ENCODE measurements at regions not wholly inside any gene's neighbourhood (a gene's known extent, or its start where the extent isn't known, plus 50 kb on each side); places are given as distances from the start of the nearest gene placed in this dataset.

DNA sequence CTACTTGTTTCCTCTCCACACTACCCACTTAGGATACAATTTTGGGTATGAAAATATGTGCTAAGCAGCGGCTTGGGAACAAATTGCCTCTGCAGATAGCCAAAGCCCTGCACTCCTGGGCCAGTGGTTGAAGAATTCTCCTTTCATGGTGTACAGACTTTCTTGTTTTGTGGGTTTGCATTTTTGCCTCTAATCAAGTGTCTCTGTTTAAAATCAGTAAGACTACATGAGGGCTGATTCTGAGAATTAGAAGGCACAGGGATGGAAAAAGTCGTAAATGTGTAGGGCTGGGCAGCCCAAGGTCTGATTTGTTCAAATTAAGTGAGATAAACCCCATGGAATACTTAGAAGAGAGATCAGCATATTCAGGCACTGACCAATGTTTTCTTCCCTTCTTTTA lies 103.7 kb upstream of the CD180 start:
- Histone ChIP-seq H3K9me3 (ENCODE audit: control insufficient read depth in 5 of 5, low read length in 5 of 5) (no peaks in the 10 kb centered on the region), H3K36me3 (ENCODE audit: control insufficient read depth in 5 of 5, insufficient read depth in 5 of 5, low read length in 5 of 5) (no peaks in the 10 kb centered on the region), H3K4me1 (ENCODE audit: control insufficient read depth in 5 of 5, insufficient read depth in 5 of 5, low read length in 5 of 5) (peaks cover 2 to 34% (median 20%) of the 10 kb centered on the region in 5 donors), H3K27ac (ENCODE audit: low read depth, low read length) (no peak overlapping the region), H3K27me3 (ENCODE audit: control insufficient read depth in 5 of 5, insufficient read depth in 4 of 5, low read length in 5 of 5) (no peaks in the 10 kb centered on the region), H3K9ac (ENCODE audit: low read length in 5 of 5) (no peak overlapping the region), H3K4me3 (ENCODE audit: low read depth in 1 of 5, low read length in 5 of 5) (no peak overlapping the region)

DNA sequence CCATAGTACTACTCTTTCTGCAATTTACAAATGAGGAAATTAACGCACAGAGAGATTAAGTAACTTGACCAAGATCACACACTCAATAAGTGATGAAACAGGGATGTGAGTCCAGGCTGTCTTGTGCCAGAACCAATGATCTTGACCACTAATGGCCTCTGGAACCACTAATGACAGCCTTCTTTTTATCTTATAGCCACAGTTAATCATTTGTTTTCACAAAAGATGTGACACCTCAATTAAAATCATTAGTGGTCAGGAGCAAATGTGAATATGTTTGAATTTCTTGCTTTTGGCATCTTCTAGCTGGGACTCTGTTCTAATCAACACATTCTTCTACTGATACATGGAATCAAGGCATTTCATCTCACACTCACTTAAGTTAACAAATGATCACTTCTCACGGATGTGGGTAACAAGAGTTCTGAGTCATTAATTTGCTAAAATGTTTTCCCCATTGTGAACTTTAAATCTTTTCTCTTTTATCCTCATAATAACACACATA lies 102.7 kb upstream of the CD180 start:
- Histone ChIP-seq H3K4me3 (ENCODE audit: low read depth in 1 of 5, low read length in 5 of 5) (no peak overlapping the region), H3K27ac (ENCODE audit: low read depth, low read length) (no peak overlapping the region), H3K36me3 (ENCODE audit: control insufficient read depth in 5 of 5, insufficient read depth in 5 of 5, low read length in 5 of 5) (no peaks in the 10 kb centered on the region), H3K27me3 (ENCODE audit: control insufficient read depth in 5 of 5, insufficient read depth in 4 of 5, low read length in 5 of 5) (no peaks in the 10 kb centered on the region), H3K9me3 (ENCODE audit: control insufficient read depth in 5 of 5, low read length in 5 of 5) (no peaks in the 10 kb centered on the region), H3K4me1 (ENCODE audit: control insufficient read depth in 5 of 5, insufficient read depth in 5 of 5, low read length in 5 of 5) (peaks cover 2 to 24% (median 12%) of the 10 kb centered on the region in 5 donors), H3K9ac (ENCODE audit: low read length in 5 of 5) (no peak overlapping the region)

DNA sequence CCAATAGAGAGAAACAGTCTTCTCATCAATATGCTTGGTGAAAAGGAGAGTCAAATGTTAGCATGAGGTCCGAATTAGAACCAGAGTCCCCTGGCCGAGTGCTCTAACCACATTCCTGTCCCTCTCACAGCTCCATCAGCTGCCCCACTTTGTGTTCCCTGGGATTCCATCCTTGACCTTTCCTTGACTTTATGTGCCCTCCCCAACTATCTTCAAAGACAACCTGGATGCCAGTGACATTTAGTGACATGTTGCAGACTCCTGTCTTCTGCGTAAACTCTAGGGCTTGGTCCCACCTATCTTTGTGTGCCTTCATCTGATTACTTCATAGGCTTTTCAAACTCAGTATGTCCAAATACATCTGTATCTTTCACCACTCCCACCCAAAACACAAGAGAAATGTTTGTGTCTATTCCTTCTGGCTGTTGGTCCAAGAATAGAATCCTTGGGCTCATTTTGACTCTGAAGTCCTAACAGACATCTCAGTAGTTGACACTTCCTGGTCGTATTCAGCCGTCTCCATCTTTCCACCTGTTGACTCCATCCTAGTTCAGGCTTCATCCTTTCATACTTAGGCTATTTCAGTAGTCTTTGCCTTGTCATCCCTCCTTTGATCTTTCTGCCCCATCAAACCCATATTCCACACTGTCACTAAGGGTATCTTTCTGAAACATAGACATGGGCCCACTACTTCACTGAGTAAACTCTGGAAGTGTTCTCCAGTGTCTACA lies 101.4 kb upstream of the CD180 start:
- no peaks in the 10 kb centered on the region for H3K9me3 ChIP-seq (ENCODE audit: control insufficient read depth in 5 of 5, low read length in 5 of 5)
- H3K27ac ChIP-seq (ENCODE audit: low read depth, low read length), result no peak overlapping the region
- no peak overlapping the region for H3K4me3 ChIP-seq (ENCODE audit: low read depth in 1 of 5, low read length in 5 of 5)
- peaks cover 2 to 18% (median 12%) of the 10 kb centered on the region in 5 donors for H3K4me1 ChIP-seq (ENCODE audit: control insufficient read depth in 5 of 5, insufficient read depth in 5 of 5, low read length in 5 of 5)
- H3K36me3 ChIP-seq (ENCODE audit: control insufficient read depth in 5 of 5, insufficient read depth in 5 of 5, low read length in 5 of 5), result no peaks in the 10 kb centered on the region
- H3K27me3 ChIP-seq (ENCODE audit: control insufficient read depth in 5 of 5, insufficient read depth in 4 of 5, low read length in 5 of 5), result no peaks in the 10 kb centered on the region
- H3K9ac ChIP-seq (ENCODE audit: low read length in 5 of 5), result no peak overlapping the region

DNA sequence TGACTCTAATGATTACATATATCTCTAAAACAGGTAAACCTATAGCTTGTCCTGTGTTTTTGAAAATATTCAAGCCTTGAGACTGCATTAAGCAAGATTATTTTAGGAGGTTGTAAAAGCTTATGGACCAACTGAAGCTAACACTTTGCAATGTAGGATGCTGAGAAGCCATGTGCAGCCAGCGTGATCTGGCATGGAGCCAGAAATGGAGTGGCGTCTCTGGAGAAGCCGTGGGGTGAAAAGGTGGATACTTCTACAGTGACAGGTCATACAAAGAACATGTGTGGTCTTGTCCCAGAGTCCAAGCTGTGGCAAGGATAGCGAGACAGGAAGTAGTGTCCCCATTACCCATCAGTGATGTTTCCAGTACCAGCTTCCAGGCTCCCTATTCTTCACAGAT lies 100.8 kb upstream of the CD180 start:
- Histone ChIP-seq H3K27ac (ENCODE audit: low read depth, low read length) (no peak overlapping the region), H3K9me3 (ENCODE audit: control insufficient read depth in 5 of 5, low read length in 5 of 5) (no peaks in the 10 kb centered on the region), H3K9ac (ENCODE audit: low read length in 5 of 5) (no peak overlapping the region), H3K36me3 (ENCODE audit: control insufficient read depth in 5 of 5, insufficient read depth in 5 of 5, low read length in 5 of 5) (no peaks in the 10 kb centered on the region), H3K27me3 (ENCODE audit: control insufficient read depth in 5 of 5, insufficient read depth in 4 of 5, low read length in 5 of 5) (no peaks in the 10 kb centered on the region), H3K4me1 (ENCODE audit: control insufficient read depth in 5 of 5, insufficient read depth in 5 of 5, low read length in 5 of 5) (peaks cover 2 to 21% (median 12%) of the 10 kb centered on the region in 5 donors), H3K4me3 (ENCODE audit: low read depth in 1 of 5, low read length in 5 of 5) (no peak overlapping the region)

DNA sequence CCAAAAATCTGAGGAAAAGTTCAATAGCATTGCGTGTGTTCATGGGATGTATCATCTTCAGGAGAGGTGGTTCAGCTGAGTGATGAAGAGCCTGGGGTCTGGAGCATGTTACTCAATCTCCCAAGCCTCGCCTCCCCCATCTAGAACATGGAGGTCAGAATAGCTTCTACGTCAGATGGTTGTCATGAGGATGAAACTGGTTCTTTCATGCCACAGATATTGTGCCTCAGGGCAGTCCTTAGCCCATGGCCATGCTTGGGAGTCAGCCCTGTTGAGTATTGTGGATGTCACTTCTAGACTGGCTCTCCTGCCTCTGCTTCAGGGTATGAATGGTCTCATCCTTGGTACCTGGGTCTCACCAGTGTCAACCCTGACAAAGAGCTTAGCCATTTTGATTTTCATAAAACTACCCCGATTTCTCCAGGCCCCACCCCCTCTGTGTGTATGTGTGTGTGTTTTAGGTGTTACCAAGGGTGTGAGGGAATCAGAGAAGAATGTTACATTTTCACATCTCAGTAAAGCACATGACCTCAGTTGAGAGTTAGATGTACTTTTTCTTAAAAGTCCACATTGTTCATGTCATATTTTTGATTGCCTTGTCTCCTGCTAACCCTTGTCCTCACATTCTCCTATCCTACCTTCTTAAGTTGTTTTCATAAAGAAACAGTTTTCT lies 97.8 kb upstream of the CD180 start:
- H3K27ac ChIP-seq (ENCODE audit: low read depth, low read length), result no peak overlapping the region
- H3K4me1 ChIP-seq (ENCODE audit: control insufficient read depth in 5 of 5, insufficient read depth in 5 of 5, low read length in 5 of 5), result peaks cover 0 to 30% (median 16%) of the 10 kb centered on the region in 5 donors
- H3K9me3 ChIP-seq (ENCODE audit: control insufficient read depth in 5 of 5, low read length in 5 of 5), result no peaks in the 10 kb centered on the region
- H3K27me3 ChIP-seq (ENCODE audit: control insufficient read depth in 5 of 5, insufficient read depth in 4 of 5, low read length in 5 of 5), result no peaks in the 10 kb centered on the region
- H3K4me3 ChIP-seq (ENCODE audit: low read depth in 1 of 5, low read length in 5 of 5), result no peak overlapping the region
- no peak overlapping the region for H3K9ac ChIP-seq (ENCODE audit: low read length in 5 of 5)
- H3K36me3 ChIP-seq (ENCODE audit: control insufficient read depth in 5 of 5, insufficient read depth in 5 of 5, low read length in 5 of 5), result no peaks in the 10 kb centered on the region

DNA sequence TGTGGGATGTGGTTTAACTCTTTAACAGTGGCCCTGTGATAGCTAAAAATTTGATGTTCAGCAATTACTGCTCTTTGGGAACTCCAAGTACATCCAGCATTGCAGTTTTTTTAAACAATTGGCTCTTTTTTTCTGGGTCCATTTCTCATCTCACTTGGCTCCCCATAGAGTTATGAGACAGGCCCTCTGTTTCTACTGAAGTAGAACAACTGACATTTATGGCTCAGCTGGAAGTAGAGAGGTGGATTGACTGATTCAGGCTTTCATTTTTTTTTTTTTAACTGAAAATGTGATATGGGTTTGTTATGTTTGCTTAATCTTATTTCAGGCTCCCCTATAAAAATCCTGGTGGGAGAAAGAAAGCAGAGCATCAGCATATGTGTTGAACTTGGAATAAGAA lies 96.6 kb upstream of the CD180 start:
- Histone ChIP-seq H3K36me3 (ENCODE audit: control insufficient read depth in 5 of 5, insufficient read depth in 5 of 5, low read length in 5 of 5) (no peaks in the 10 kb centered on the region), H3K9ac (ENCODE audit: low read length in 5 of 5) (no peak overlapping the region), H3K4me3 (ENCODE audit: low read depth in 1 of 5, low read length in 5 of 5) (no peak overlapping the region), H3K27me3 (ENCODE audit: control insufficient read depth in 5 of 5, insufficient read depth in 4 of 5, low read length in 5 of 5) (no peaks in the 10 kb centered on the region), H3K27ac (ENCODE audit: low read depth, low read length) (no peak overlapping the region), H3K9me3 (ENCODE audit: control insufficient read depth in 5 of 5, low read length in 5 of 5) (no peaks in the 10 kb centered on the region), H3K4me1 (ENCODE audit: control insufficient read depth in 5 of 5, insufficient read depth in 5 of 5, low read length in 5 of 5) (peaks cover 0 to 40% (median 25%) of the 10 kb centered on the region in 5 donors)

DNA sequence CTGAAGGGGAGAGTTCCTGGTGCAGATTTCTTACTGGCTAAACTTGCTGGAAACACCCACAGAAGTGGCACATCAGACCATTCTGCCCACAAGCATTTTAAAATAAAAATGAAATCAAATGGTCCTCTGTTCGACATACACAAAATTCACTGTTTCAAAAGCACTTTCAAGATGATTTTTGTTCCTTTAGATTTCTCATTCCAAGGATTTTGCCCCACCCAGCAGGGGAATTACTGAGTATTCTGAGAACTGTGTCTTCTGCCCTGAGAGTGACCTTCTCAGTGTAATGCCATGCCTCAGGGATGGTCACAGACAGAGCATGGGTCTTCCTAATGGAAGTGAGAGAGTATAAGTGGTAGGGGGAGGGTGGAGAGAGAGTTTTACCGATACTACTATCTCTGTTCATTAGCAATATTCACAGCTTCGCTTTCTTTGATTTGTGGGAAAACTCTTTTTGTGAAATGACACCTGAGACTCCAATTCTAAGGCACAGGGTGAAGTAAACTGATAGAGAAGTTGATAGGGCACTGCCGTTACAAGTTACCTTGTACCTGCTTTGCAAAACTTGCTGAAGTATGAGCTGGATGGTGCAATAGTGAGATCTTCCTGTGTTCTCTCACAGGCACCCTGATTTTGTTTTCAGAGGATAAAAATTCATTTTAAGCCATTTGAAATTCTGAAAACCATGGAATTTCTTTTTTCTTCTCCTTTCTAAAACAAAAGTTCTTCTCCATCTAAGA lies 95.8 kb upstream of the CD180 start:
- no peaks in the 10 kb centered on the region for H3K27me3 ChIP-seq (ENCODE audit: control insufficient read depth in 5 of 5, insufficient read depth in 4 of 5, low read length in 5 of 5)
- H3K36me3 ChIP-seq (ENCODE audit: control insufficient read depth in 5 of 5, insufficient read depth in 5 of 5, low read length in 5 of 5), result no peaks in the 10 kb centered on the region
- no peak overlapping the region for H3K4me3 ChIP-seq (ENCODE audit: low read depth in 1 of 5, low read length in 5 of 5)
- no peak overlapping the region for H3K9ac ChIP-seq (ENCODE audit: low read length in 5 of 5)
- H3K4me1 ChIP-seq (ENCODE audit: control insufficient read depth in 5 of 5, insufficient read depth in 5 of 5, low read length in 5 of 5), result peaks cover 0 to 45% (median 30%) of the 10 kb centered on the region in 5 donors
- H3K27ac ChIP-seq (ENCODE audit: low read depth, low read length), result no peak overlapping the region
- H3K9me3 ChIP-seq (ENCODE audit: control insufficient read depth in 5 of 5, low read length in 5 of 5), result no peaks in the 10 kb centered on the region

DNA sequence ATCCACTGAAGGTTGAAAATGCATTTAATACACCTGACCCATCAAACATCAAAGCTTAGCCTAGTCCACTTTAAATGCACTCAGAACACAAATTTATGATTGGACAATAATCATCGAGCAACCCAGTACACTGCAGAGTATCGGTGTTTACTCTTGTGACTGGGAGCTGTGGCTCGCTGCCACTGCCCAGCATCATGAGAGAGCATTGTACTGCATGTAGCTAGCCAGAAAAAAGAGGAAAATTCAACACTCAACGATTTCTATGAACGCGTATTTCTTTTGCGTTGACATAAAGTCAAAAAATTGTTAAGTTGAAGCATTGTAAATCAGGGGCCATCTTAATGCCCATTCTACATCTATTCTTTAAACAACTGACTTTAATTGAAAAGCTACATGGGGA lies 95.1 kb upstream of the CD180 start:
- H3K27me3 ChIP-seq (ENCODE audit: control insufficient read depth in 5 of 5, insufficient read depth in 4 of 5, low read length in 5 of 5), result no peaks in the 10 kb centered on the region
- H3K27ac ChIP-seq (ENCODE audit: low read depth, low read length), result no peak overlapping the region
- no peak overlapping the region for H3K4me3 ChIP-seq (ENCODE audit: low read depth in 1 of 5, low read length in 5 of 5)
- H3K4me1 ChIP-seq (ENCODE audit: control insufficient read depth in 5 of 5, insufficient read depth in 5 of 5, low read length in 5 of 5), result peaks cover 0 to 45% (median 30%) of the 10 kb centered on the region in 5 donors
- no peak overlapping the region for H3K9ac ChIP-seq (ENCODE audit: low read length in 5 of 5)
- no peaks in the 10 kb centered on the region for H3K36me3 ChIP-seq (ENCODE audit: control insufficient read depth in 5 of 5, insufficient read depth in 5 of 5, low read length in 5 of 5)
- no peaks in the 10 kb centered on the region for H3K9me3 ChIP-seq (ENCODE audit: control insufficient read depth in 5 of 5, low read length in 5 of 5)

DNA sequence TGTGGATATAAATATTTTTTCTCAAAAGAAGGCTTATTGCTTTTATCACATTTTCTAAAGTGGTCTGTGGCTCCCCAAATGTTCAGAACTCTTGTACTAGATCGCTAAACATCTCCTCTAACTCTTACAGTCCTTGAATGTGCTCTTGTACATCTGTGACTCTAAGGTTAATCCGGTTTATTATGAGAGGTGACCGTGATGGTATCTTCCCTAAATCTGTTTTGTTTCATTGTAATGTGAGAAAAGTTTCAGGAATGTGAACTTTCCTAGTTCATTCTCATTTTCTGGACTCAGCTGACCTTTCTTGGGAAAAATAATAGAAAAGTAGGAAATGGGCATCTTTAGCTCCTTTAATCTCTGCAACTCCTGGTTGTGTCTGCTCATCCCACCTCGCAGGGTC lies 94.5 kb upstream of the CD180 start:
- Histone ChIP-seq H3K9me3 (ENCODE audit: control insufficient read depth in 5 of 5, low read length in 5 of 5) (no peaks in the 10 kb centered on the region), H3K36me3 (ENCODE audit: control insufficient read depth in 5 of 5, insufficient read depth in 5 of 5, low read length in 5 of 5) (no peaks in the 10 kb centered on the region), H3K27me3 (ENCODE audit: control insufficient read depth in 5 of 5, insufficient read depth in 4 of 5, low read length in 5 of 5) (no peaks in the 10 kb centered on the region), H3K4me3 (ENCODE audit: low read depth in 1 of 5, low read length in 5 of 5) (no peak overlapping the region), H3K4me1 (ENCODE audit: control insufficient read depth in 5 of 5, insufficient read depth in 5 of 5, low read length in 5 of 5) (peaks cover 0 to 45% (median 30%) of the 10 kb centered on the region in 5 donors), H3K9ac (ENCODE audit: low read length in 5 of 5) (no peak overlapping the region), H3K27ac (ENCODE audit: low read depth, low read length) (no peak overlapping the region)

DNA sequence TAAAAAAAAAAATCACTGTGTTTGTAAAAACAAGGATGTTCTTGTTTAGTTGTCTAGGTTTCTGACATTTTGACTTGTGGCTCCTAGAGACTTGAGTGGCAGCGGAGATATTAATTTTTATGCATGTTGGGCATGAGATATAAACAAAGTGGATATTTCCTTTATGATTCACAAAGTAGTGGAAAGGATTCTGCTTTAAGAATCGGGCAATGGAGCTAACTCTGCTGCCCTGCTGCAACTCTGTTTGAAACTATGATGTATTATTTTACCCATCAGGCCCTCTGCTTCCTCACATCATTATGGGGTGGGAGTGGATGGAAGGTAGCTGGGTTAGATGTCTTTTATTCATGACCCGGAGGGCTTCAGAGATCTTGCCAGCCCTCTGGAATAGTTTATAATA lies 94.1 kb upstream of the CD180 start:
- H3K27me3 ChIP-seq (ENCODE audit: control insufficient read depth in 5 of 5, insufficient read depth in 4 of 5, low read length in 5 of 5), result no peaks in the 10 kb centered on the region
- no peak overlapping the region for H3K27ac ChIP-seq (ENCODE audit: low read depth, low read length)
- peaks cover 0 to 45% (median 30%) of the 10 kb centered on the region in 5 donors for H3K4me1 ChIP-seq (ENCODE audit: control insufficient read depth in 5 of 5, insufficient read depth in 5 of 5, low read length in 5 of 5)
- H3K36me3 ChIP-seq (ENCODE audit: control insufficient read depth in 5 of 5, insufficient read depth in 5 of 5, low read length in 5 of 5), result no peaks in the 10 kb centered on the region
- H3K4me3 ChIP-seq (ENCODE audit: low read depth in 1 of 5, low read length in 5 of 5), result no peak overlapping the region
- H3K9ac ChIP-seq (ENCODE audit: low read length in 5 of 5), result no peak overlapping the region
- no peaks in the 10 kb centered on the region for H3K9me3 ChIP-seq (ENCODE audit: control insufficient read depth in 5 of 5, low read length in 5 of 5)

Data from subcutaneous abdominal adipose tissue (tissue), 5 donors.